Fibroblast of mammary gland (primary cell): ENCODE measurements at regions not wholly inside any gene's neighbourhood (a gene's known extent, or its start where the extent isn't known, plus 50 kb on each side); places are given as distances from the start of the nearest gene placed in this dataset.

Source experiments
- DNase-seq: peaks from one replicate; pipeline ENCODE4 v3.0.0-alpha.2; 2010; ENCODE audit warnings: low read depth
- H3K4me3 ChIP-seq: 2 replicates; pipeline ENCODE4 v1.5.1; 2011; ENCODE audit warnings: low read depth, mild to moderate bottlenecking, low read length, moderate library complexity; ENCODE audit not compliant: control insufficient read depth
- TF ChIP-seq, protein P1 (sequence below): conservative IDR thresholded peaks from 2 replicates; pipeline ENCODE4 v1.5.1; 2011; ENCODE audit warnings: low read depth, low read length, inconsistent platforms; ENCODE audit not compliant: control insufficient read depth, insufficient read depth

DNA sequence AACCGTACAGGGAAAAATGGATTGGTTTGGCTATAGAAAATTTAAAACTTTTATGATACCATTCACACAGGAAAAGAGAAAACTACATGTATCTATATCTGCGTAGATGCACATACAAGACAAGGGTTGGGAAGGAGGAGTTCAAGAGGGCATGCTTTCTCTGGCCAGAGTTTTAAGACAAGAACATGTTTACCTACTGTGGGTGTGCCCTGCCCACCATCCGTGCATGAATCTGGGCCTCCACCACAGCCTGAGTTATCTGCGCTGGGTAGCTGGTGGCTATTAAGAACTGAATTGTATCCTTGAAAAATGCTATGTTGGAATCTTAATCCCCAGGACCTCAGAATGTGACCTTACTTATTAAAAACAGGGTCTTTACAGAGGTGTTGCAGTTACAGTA is 151.6 kb downstream of the AASDH start:
- no peak overlapping the region for H3K4me3 ChIP-seq
- TF ChIP-seq, protein P1, sequence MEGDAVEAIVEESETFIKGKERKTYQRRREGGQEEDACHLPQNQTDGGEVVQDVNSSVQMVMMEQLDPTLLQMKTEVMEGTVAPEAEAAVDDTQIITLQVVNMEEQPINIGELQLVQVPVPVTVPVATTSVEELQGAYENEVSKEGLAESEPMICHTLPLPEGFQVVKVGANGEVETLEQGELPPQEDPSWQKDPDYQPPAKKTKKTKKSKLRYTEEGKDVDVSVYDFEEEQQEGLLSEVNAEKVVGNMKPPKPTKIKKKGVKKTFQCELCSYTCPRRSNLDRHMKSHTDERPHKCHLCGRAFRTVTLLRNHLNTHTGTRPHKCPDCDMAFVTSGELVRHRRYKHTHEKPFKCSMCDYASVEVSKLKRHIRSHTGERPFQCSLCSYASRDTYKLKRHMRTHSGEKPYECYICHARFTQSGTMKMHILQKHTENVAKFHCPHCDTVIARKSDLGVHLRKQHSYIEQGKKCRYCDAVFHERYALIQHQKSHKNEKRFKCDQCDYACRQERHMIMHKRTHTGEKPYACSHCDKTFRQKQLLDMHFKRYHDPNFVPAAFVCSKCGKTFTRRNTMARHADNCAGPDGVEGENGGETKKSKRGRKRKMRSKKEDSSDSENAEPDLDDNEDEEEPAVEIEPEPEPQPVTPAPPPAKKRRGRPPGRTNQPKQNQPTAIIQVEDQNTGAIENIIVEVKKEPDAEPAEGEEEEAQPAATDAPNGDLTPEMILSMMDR, result no peak
- DNase-seq, result no peak

DNA sequence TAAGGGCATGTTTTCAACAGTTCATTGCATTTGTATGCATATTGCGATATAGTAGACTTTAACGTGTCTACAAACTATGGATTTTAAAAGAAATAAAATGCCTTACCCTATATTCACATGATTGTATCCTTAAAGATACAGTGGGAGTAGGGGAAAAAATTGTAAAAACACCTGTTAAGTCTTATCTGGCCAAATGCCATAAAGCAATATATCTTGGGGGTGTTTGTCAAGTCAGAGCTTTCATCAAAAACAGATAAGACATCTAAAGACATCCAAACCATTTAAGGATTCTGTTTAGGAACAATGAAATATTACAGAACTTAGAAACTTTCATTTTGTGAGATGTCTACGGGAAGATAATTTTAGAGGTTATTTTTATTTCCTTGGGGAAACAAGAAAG is 152.3 kb downstream of the AASDH start:
- H3K4me3 ChIP-seq, result no peak overlapping the region
- DNase-seq, result no peak
- TF ChIP-seq, protein P1, result no peak

DNA sequence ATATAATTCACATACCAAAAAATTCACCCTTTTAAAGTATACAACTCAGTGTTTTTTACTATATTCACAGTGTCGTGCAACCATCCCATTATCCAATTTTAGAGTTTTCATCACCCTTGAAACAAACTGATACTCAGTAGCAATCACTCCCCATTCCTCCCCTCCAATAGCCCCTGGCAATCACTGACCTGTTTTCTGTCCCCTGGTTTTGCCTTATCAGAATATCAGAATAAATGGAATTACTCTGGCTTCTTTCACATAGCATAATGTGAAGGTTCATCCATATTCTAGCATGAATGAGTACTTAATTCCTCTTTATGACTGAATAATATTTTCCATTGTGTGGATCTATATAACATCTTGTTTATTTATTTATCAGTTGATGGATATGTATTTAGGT is 153.2 kb downstream of the AASDH start:
- H3K4me3 ChIP-seq, result no peak overlapping the region
- TF ChIP-seq, protein P1, result no peak
- DNase-seq, result no peak

DNA sequence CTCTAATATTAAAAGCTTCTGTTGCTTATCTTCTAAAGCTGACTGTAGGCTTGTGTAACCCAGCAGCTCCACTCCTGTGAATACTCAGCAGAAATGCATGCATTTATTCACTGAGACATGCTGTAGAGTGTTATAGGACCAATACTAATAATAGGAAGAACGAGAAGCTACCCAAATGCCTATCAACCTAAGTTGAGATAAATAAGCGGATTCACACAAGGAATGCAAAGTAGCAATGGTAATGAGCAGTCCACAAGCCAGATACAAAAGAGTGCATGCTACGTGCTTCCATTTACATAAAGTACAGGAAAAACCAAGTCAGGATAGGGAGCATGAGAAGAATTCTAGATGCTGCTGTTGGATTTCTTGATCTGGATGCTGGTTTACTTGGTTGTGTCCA is 155.9 kb downstream of the AASDH start:
- TF ChIP-seq, protein P1, result no peak
- no peak overlapping the region for H3K4me3 ChIP-seq
- no peak for DNase-seq

DNA sequence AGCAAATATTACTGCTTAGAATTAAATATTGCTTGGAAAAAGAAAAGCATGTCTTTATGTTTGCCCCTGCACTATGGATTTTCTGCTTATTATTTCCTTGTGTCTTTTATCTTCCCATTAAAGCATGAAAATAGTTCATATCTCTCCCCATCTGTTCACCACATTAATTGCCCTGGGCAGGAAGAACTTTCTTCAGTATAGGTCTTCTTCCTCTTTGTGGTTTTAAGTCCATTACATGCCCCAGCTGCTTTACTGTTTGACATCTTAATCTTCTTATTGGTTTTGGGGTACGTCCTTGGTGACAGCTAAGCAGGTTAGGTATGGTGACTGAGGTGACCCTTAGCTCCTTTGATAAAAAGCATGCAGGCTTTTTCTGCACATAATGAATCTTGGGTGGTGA is 157.3 kb downstream of the AASDH start:
- no peak for DNase-seq
- TF ChIP-seq, protein P1, result no peak
- no peak overlapping the region for H3K4me3 ChIP-seq

DNA sequence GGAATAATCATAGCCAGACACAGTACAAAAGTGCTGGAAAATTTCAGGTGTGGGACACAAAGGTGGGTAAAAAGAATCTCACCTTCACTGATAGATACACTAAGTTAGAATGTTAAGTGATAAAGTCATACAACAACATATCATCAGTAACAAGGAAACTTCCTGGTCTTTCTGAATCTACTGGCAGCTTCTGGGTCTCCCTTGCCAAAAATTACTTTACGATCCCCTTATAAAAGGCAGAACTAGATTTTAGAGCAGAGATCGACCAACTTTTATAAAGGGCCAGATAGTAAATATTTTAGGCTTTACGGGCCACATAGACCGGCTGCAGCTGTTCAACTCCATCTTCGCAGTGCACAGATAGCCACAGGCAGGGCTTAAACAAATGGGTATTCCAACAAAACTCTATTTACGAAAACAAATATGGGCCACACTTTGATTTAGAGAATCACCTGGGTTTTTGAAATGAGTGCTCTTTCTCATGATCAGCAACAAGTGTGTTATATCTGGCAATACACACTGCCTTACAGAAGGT is 159.9 kb downstream of the AASDH start:
- no peak for DNase-seq
- TF ChIP-seq, protein P1, result no peak

DNA sequence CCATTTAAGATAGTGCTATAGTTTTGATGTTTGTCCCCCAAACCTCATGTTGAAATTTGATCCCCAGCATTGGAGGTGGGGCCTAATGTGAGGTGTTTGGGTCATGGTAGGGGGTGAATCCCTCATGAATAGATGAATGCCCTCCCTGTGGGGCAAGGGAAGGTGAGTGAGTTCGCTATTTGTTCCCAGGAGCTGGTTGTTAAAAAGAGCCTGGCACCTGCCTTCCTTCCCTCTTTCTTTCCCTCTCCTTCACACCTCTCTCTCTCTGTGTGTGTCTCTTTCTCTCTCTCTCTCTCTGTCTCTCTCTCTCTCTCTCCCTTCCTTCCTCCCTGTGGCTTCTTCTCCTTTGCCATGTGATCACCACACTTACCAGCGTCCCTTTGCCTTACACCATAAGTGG is 160.7 kb downstream of the AASDH start:
- DNase-seq, result no peak
- TF ChIP-seq, protein P1, result no peak
- no peak overlapping the region for H3K4me3 ChIP-seq

More for the DNA sequence above, 159.9 kb downstream of the AASDH start:
- no peak overlapping the region for H3K4me3 ChIP-seq
